HUES6 (cell line): ENCODE measurements at regions not wholly inside any gene's neighbourhood (a gene's known extent, or its start where the extent isn't known, plus 50 kb on each side); places are given as distances from the start of the nearest gene placed in this dataset.

Source experiments
- H3K27ac ChIP-seq: 2 replicates; pipeline ENCODE4 v1.7.0; 2013; ENCODE audit warnings: low read depth, mild to moderate bottlenecking, low read length, inconsistent platforms
- H3K27me3 ChIP-seq: 2 replicates; pipeline ENCODE4 v1.6.1; 2013; ENCODE audit warnings: low read length; ENCODE audit not compliant: control insufficient read depth, insufficient read depth
- H3K36me3 ChIP-seq: 2 replicates; pipeline ENCODE4 v1.6.1; 2013; ENCODE audit warnings: low read length; ENCODE audit not compliant: control insufficient read depth, insufficient read depth
- H3K4me1 ChIP-seq: 2 replicates; pipeline ENCODE4 v1.6.1; 2013; ENCODE audit warnings: low read length; ENCODE audit not compliant: control insufficient read depth, insufficient read depth
- H3K4me3 ChIP-seq: 2 replicates; pipeline ENCODE4 v1.5.1; 2013; ENCODE audit warnings: low read depth, low read length
- H3K9ac ChIP-seq: one replicate; pipeline ENCODE4 v1.6.1; 2013; ENCODE audit warnings: mild to moderate bottlenecking, low read length
- H3K9me3 ChIP-seq: 2 replicates; pipeline ENCODE4 v1.6.1; 2013; ENCODE audit warnings: low read depth, low read length; ENCODE audit not compliant: control insufficient read depth, insufficient read depth

- H3K4me1 ChIP-seq: peaks cover 7% of the 10 kb centered on the region; the same call in 1 of the 2 replicates
- no peaks in the 10 kb centered on the region for H3K36me3 ChIP-seq
- H3K27ac ChIP-seq: no peak overlapping the region
- no peaks in the 10 kb centered on the region for H3K27me3 ChIP-seq
- no peaks in the 10 kb centered on the region for H3K9me3 ChIP-seq
- no peak overlapping the region for H3K4me3 ChIP-seq
- no peak overlapping the region for H3K9ac ChIP-seq
These were observed 112.9 kb upstream of the ATP8B1 start for GRCh38 chr18:57915865-57916582.

DNA sequence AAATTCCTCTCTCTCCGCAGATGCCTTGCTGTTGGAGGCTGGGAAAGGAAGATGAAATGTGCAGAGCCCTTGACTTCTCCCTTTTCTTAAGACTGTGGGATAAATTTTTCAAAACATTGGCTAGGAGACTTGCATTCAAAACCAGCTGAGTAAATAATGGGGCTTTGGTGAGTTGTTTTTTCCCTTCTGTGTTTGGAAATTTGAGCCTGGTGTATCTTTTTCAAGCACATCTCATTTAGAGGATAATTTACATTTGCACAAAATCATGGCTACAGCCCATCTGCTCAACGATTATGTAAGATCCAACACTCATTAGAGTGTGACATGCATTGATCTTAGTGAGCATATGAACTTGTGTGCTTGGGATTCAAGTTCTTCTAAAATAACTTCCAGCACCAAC is 112.1 kb upstream of the ATP8B1 start:
- Histone ChIP-seq H3K27ac (no peak overlapping the region), H3K4me3 (no peak overlapping the region), H3K36me3 (no peaks in the 10 kb centered on the region), H3K9ac (no peak overlapping the region), H3K27me3 (no peaks in the 10 kb centered on the region), H3K9me3 (no peaks in the 10 kb centered on the region), H3K4me1 (peaks cover 7% of the 10 kb centered on the region; the same call in 1 of the 2 replicates)

DNA sequence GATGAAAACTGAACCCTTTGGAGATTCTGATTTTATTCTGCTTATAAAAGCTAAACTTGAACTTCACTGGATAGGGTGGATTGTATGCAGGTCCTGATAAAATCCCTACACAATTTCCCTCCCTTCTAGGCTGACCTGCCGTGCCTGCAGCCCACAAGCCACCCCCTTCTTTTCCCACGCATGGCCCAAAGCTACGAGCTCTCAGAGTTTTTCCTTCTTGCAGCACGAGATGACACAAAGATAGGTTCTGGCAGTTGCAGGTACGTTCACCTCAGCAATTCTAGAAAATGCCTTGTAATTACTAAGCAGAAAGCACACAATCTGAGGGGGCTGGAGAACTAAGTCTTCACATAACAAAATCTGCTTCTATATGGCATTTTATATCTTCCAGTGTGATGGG is 110.6 kb upstream of the ATP8B1 start:
- Histone ChIP-seq H3K4me1 (peaks cover 7% of the 10 kb centered on the region; the same call in 1 of the 2 replicates), H3K27ac (no peak overlapping the region), H3K9ac (no peak overlapping the region), H3K27me3 (no peaks in the 10 kb centered on the region), H3K4me3 (no peak overlapping the region), H3K9me3 (no peaks in the 10 kb centered on the region), H3K36me3 (no peaks in the 10 kb centered on the region)

DNA sequence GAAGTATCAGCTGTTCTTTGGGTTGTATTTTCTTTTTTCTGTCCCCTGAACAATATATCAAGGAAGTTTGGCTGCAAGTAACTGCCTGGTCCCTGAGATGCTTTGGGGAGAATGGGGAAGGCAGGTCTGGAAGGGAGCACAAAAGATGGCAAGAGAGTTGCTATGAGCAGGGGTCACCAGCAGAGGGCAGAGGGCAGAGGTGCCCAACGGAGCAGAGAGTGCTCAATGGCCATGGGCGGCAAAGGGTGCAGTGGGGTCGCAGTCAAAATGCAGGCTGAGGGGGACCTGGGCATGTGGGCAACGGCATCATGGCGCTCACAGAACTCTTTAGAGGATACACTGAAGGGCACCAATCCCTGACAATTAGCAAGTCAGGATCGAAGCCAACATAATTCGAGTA is 107.7 kb upstream of the ATP8B1 start:
- no peak overlapping the region for H3K4me3 ChIP-seq
- peaks cover 10% of the 10 kb centered on the region for H3K4me1 ChIP-seq
- no peaks in the 10 kb centered on the region for H3K9me3 ChIP-seq
- no peak overlapping the region for H3K27ac ChIP-seq
- H3K27me3 ChIP-seq: no peaks in the 10 kb centered on the region
- no peak overlapping the region for H3K9ac ChIP-seq
- no peaks in the 10 kb centered on the region for H3K36me3 ChIP-seq

GRCh38 chr18:57910134-57910533 is 107.0 kb upstream of the ATP8B1 start:
- no peak overlapping the region for H3K27ac ChIP-seq
- no peaks in the 10 kb centered on the region for H3K36me3 ChIP-seq
- H3K9ac ChIP-seq: no peak overlapping the region
- H3K9me3 ChIP-seq: no peaks in the 10 kb centered on the region
- H3K4me3 ChIP-seq: no peak overlapping the region
- no peaks in the 10 kb centered on the region for H3K27me3 ChIP-seq
- H3K4me1 ChIP-seq: peaks cover 8% of the 10 kb centered on the region

DNA sequence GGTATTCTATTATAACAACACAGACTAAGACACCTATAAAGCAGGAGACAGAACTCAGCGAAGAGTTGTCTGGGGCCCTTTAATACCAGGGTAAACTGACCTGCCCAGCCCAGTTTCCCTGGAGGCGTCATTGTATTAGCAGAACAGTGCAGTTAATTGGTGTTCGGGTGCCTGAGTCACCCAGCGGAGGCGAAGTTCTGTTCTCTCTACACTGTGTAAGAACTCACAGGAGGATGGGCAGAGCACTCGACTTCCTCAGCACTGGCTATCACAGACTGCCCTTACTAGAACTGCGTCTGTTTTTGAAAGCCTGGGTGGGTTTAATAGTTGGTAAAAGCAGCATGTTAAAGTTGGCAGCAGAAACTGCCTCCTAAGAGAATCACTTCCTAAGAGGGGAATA is 106.5 kb upstream of the ATP8B1 start:
- Histone ChIP-seq H3K36me3 (no peaks in the 10 kb centered on the region), H3K4me3 (no peak overlapping the region), H3K27ac (no peak overlapping the region), H3K9me3 (no peaks in the 10 kb centered on the region), H3K4me1 (peaks cover 8% of the 10 kb centered on the region), H3K27me3 (no peaks in the 10 kb centered on the region), H3K9ac (no peak overlapping the region)

- H3K9ac ChIP-seq: no peak overlapping the region
- H3K4me3 ChIP-seq: no peak overlapping the region
- no peaks in the 10 kb centered on the region for H3K27me3 ChIP-seq
- no peak overlapping the region for H3K27ac ChIP-seq
- no peaks in the 10 kb centered on the region for H3K36me3 ChIP-seq
- peaks cover 8% of the 10 kb centered on the region for H3K4me1 ChIP-seq
- no peaks in the 10 kb centered on the region for H3K9me3 ChIP-seq
These were observed 105.0 kb upstream of the ATP8B1 start for GRCh38 chr18:57908092-57908491.

- no peaks in the 10 kb centered on the region for H3K9me3 ChIP-seq
- peaks cover 8% of the 10 kb centered on the region for H3K4me1 ChIP-seq
These were observed 104.4 kb upstream of the ATP8B1 start for GRCh38 chr18:57907550-57907949.

DNA sequence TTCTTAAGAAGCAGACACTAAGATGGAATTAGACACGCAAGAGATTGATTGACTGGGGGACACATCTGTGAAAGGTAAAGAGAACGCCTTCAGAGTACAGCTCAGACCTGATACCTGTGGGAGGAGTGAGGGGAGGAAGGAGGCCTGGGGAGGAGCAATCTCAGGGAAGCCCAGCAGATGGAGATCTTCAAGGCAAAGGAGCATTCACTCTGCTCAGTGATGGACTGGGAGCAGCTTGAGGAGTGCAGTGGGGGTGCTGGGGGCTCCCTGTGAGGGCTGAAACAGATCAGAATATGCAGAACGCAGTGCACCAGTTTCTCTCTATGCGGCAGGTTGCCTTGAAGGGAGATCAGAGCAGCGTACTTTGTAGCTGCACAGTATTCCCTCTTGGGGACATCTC is 103.7 kb upstream of the ATP8B1 start:
- Histone ChIP-seq H3K9me3 (no peaks in the 10 kb centered on the region), H3K4me1 (peaks cover 8% of the 10 kb centered on the region), H3K9ac (no peak overlapping the region), H3K27ac (no peak overlapping the region), H3K27me3 (no peaks in the 10 kb centered on the region), H3K36me3 (no peaks in the 10 kb centered on the region), H3K4me3 (no peak overlapping the region)

More at GRCh38 chr18:57907550-57907949, 104.4 kb upstream of the ATP8B1 start:
- Histone ChIP-seq H3K36me3 (no peaks in the 10 kb centered on the region), H3K9ac (no peak overlapping the region), H3K4me3 (no peak overlapping the region), H3K27me3 (no peaks in the 10 kb centered on the region), H3K27ac (no peak overlapping the region)

GRCh38 chr18:57904535-57904934 is 101.4 kb upstream of the ATP8B1 start:
- peaks cover 8% of the 10 kb centered on the region for H3K4me1 ChIP-seq
- no peak overlapping the region for H3K9ac ChIP-seq
- no peaks in the 10 kb centered on the region for H3K27me3 ChIP-seq
- no peak overlapping the region for H3K27ac ChIP-seq
- no peak overlapping the region for H3K4me3 ChIP-seq
- no peaks in the 10 kb centered on the region for H3K36me3 ChIP-seq
- H3K9me3 ChIP-seq: no peaks in the 10 kb centered on the region

DNA sequence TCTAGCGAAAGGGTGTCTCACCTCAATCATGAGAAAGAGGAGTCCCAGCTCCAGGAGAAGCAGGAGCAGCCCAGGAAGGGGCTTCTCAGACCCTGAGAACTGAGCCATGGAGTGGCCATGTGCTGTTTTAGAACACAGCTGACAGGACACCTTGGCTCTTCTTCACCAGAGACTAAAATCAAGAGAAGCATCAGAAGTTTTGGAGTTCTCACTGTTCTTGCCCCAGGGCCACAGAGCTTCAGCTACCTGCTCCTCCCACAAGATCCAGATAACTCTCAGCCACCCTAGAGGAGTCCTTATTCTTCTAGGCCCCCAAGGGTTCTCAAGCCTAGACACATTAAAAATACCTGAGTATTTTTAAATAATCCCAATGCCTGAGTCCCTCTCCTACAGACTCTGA is 99.6 kb upstream of the ATP8B1 start:
- H3K4me3 ChIP-seq: no peak overlapping the region
- peaks cover 8% of the 10 kb centered on the region for H3K4me1 ChIP-seq
- H3K9ac ChIP-seq: no peak overlapping the region
- H3K27ac ChIP-seq: no peak overlapping the region
- no peaks in the 10 kb centered on the region for H3K9me3 ChIP-seq
- no peaks in the 10 kb centered on the region for H3K27me3 ChIP-seq
- no peaks in the 10 kb centered on the region for H3K36me3 ChIP-seq
